DOHH2 (cell line): ENCODE measurements at regions not wholly inside any gene's neighbourhood (a gene's known extent, or its start where the extent isn't known, plus 50 kb on each side); places are given as distances from the start of the nearest gene placed in this dataset.

Experiments used
- H3F3A ChIP-seq: fragments of 200-600 bp; sonication (generic), shearing (Covaris generic); 2 replicates; pipeline ENCODE4 v1.6.0; 2016; ENCODE audit warnings: antibody characterized with exemption, mild to moderate bottlenecking; ENCODE audit not compliant: control insufficient read depth, insufficient read depth
- H3K27ac ChIP-seq: fragments of 200-600 bp; sonication (generic); 2 replicates; pipeline ENCODE4 v1.5.1; 2014; ENCODE audit warnings: low read depth, mild to moderate bottlenecking, low read length, moderate library complexity
- H3K27me3 ChIP-seq: fragments of 200-600 bp; sonication (generic); 2 replicates; pipeline ENCODE4 v1.6.1; 2014; ENCODE audit warnings: mild to moderate bottlenecking, low read length, mixed read lengths; ENCODE audit not compliant: control insufficient read depth
- H3K36me3 ChIP-seq: fragments of 200-600 bp; sonication (generic); 2 replicates; pipeline ENCODE4 v1.6.1; 2014; ENCODE audit warnings: mild to moderate bottlenecking, low read length, moderate library complexity, mixed read lengths; ENCODE audit not compliant: control insufficient read depth
- H3K4me1 ChIP-seq: fragments of 200-600 bp; sonication (generic); 2 replicates; pipeline ENCODE4 v1.6.1; 2014; ENCODE audit warnings: mild to moderate bottlenecking, low read length, mixed read lengths; ENCODE audit not compliant: control insufficient read depth
- H3K4me2 ChIP-seq: fragments of 200-600 bp; sonication (generic); 2 replicates; pipeline ENCODE4 v1.6.0; 2014; ENCODE audit warnings: mild to moderate bottlenecking, low read length, moderate library complexity
- H3K4me3 ChIP-seq: fragments of 200-600 bp; sonication (generic); 2 replicates; pipeline ENCODE4 v1.5.1; 2014; ENCODE audit warnings: mild to moderate bottlenecking, low read length, mixed read lengths
- H3K79me2 ChIP-seq: fragments of 200-600 bp; sonication (generic); 2 replicates; pipeline ENCODE4 v1.6.1; 2014; ENCODE audit warnings: mild to moderate bottlenecking, low read length, mixed read lengths; ENCODE audit not compliant: control insufficient read depth
- H3K9me2 ChIP-seq: fragments of 200-600 bp; sonication (generic); replicated peaks from 2 replicates; pipeline ENCODE4 v1.6.1; 2014; ENCODE audit warnings: mild to moderate bottlenecking, low read length, mixed read lengths; ENCODE audit not compliant: control insufficient read depth
- H3K9me3 ChIP-seq: fragments of 200-600 bp; sonication (generic); 2 replicates; pipeline ENCODE4 v1.6.1; 2014; ENCODE audit warnings: antibody characterized with exemption, low read length, mixed read lengths; ENCODE audit not compliant: control insufficient read depth, insufficient read depth
- H4K20me1 ChIP-seq: fragments of 200-600 bp; sonication (generic); 2 replicates; pipeline ENCODE4 v1.6.0; 2014; ENCODE audit warnings: low read depth, mild to moderate bottlenecking, antibody characterized with exemption, low read length, moderate library complexity; ENCODE audit not compliant: control insufficient read depth, insufficient read depth
- EZH2phosphoT487 ChIP-seq: fragments of 200-600 bp; sonication (generic); IDR thresholded peaks from 2 replicates; pipeline ENCODE4 v1.6.1; 2017; ENCODE audit warnings: borderline replicate concordance, mild to moderate bottlenecking, antibody characterized with exemption, low read length, moderate library complexity, mixed read lengths
- TF ChIP-seq, protein P1 (sequence below): fragments of 200-600 bp; sonication (generic); IDR thresholded peaks from one replicate; pipeline ENCODE4 v1.5.1; 2014; ENCODE audit warnings: antibody characterized with exemption, mild to moderate bottlenecking, low read depth, low read length; ENCODE audit not compliant: poor library complexity, severe bottlenecking

DNA sequence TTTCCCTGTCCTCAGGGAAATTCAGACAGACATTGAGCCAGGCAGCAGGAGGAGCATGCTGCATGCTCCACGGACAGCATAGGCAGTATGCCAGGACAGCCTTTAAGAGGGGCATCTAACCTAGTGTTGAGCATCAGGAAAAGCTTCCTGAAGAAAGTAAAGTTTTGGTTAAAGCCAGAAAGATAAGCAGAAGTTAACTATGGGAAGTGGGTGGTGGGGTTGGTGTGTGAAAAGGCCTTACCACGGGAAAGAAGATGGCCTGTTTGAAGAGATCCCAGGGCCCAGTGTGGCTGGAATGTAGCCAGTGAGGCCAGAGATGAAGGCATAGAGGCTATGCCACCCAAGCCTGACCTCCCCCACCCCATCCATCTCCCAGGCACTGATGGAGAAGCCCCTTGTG is 102.4 kb upstream of the PLXNA4 start:
- Histone ChIP-seq H3K27me3 (0 out of 2 replicates have a peak, but pooled peaks cover 2% of the 10 kb centered on the region), H3K9me3 (no peaks in the 10 kb centered on the region; the same call in 1 of the 2 replicates), H3K4me2 (no peak overlapping the region), H3K9me2 (no peaks in the 10 kb centered on the region; the same call in 1 of the 2 replicates), H4K20me1 (no peaks in the 10 kb centered on the region), H3K4me3 (no peak overlapping the region), H3K4me1 (no peaks in the 10 kb centered on the region), H3K79me2 (no peaks in the 10 kb centered on the region), H3K36me3 (no peaks in the 10 kb centered on the region), H3F3A (no peaks in the 10 kb centered on the region), H3K27ac (no peak overlapping the region)
- TF ChIP-seq, protein P1, sequence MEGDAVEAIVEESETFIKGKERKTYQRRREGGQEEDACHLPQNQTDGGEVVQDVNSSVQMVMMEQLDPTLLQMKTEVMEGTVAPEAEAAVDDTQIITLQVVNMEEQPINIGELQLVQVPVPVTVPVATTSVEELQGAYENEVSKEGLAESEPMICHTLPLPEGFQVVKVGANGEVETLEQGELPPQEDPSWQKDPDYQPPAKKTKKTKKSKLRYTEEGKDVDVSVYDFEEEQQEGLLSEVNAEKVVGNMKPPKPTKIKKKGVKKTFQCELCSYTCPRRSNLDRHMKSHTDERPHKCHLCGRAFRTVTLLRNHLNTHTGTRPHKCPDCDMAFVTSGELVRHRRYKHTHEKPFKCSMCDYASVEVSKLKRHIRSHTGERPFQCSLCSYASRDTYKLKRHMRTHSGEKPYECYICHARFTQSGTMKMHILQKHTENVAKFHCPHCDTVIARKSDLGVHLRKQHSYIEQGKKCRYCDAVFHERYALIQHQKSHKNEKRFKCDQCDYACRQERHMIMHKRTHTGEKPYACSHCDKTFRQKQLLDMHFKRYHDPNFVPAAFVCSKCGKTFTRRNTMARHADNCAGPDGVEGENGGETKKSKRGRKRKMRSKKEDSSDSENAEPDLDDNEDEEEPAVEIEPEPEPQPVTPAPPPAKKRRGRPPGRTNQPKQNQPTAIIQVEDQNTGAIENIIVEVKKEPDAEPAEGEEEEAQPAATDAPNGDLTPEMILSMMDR, result no peak

- no peaks in the 10 kb centered on the region for H3F3A ChIP-seq
- no peaks in the 10 kb centered on the region for H3K79me2 ChIP-seq
- no peak for TF ChIP-seq EZH2phosphoT487
- TF ChIP-seq, protein P1, result no peak
- H3K36me3 ChIP-seq, result no peaks in the 10 kb centered on the region
- H3K27ac ChIP-seq, result no peak overlapping the region
- H3K4me3 ChIP-seq, result no peak overlapping the region
- 0 out of 2 replicates have a peak, but pooled peaks cover 2% of the 10 kb centered on the region for H3K27me3 ChIP-seq
- H3K9me2 ChIP-seq, result no peaks in the 10 kb centered on the region; the same call in 1 of the 2 replicates
- H4K20me1 ChIP-seq, result no peaks in the 10 kb centered on the region
- H3K4me1 ChIP-seq, result no peaks in the 10 kb centered on the region
- no peaks in the 10 kb centered on the region; the same call in 1 of the 2 replicates for H3K9me3 ChIP-seq
- H3K4me2 ChIP-seq, result no peak overlapping the region
Observed at GRCh38 chr7:132677918-132678317, 101.6 kb upstream of the PLXNA4 start.

GRCh38 chr7:132672200-132672990 is 96.1 kb upstream of the PLXNA4 start:
- Histone ChIP-seq H3K4me3 (no peak overlapping the region), H3K9me3 (no peaks in the 10 kb centered on the region), H3K4me1 (no peaks in the 10 kb centered on the region), H3K36me3 (no peaks in the 10 kb centered on the region), H3K9me2 (no peaks in the 10 kb centered on the region), H3K27ac (no peak overlapping the region), H3K27me3 (no peaks in the 10 kb centered on the region), H3F3A (no peaks in the 10 kb centered on the region), H4K20me1 (no peaks in the 10 kb centered on the region), H3K4me2 (no peak overlapping the region), H3K79me2 (no peaks in the 10 kb centered on the region)
- TF ChIP-seq, protein P1, result no peak
